ENCODE measurements at regions not wholly inside any gene's neighbourhood (a gene's known extent, or its start where the extent isn't known, plus 50 kb on each side); places are given as distances from the start of the nearest gene placed in this dataset.

DNA sequence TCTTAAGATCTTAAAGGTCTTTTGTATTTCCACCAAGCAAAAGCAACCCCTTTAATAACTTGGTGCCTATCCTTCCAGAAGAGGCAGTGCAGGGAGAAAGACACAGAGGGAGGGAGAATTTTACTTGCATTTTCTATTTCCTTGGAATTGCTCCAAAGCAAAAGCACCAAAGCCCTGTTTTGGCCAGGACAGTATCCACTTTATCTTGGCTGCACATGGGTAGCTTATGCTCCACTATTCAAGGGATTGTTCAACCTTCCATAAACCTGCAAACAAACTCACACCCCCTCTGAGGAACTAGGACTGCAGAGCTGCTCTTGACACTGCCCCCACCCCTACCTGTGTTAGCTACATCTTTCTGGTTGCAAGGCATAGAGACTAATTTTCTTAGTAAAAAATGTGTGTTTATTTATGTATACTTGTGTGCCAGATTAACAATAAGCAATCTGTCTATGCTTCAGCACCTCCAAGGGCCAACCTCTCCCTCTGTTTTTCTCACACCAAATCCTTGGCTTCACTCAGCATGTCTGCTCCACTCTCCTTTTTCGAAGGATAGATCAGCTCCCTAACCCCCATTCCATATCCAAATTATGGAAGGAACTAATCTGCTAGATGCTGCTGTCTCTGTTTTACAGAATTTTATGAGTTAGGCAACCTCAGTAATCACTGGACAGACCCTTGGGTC, 68.1 kb upstream of the KLF12 start:
- Histone ChIP-seq H3K4me1 (ENCODE audit: control insufficient read depth in 1 of 2, insufficient read depth in 2 of 2, low read depth in 1 of 2, low read length in 1 of 2) (peaks cover 0 to 21% of the 10 kb centered on the region in 2 experiments; a peak in 3 of 4 replicates), H3F3A (replicated peaks; ENCODE audit: insufficient read depth) (peaks cover 14% of the 10 kb centered on the region), H3K36me3 (replicated peaks in 1 of 2; ENCODE audit: control insufficient read depth in 1 of 2, insufficient read depth in 2 of 2, low read length in 1 of 2) (no peaks in the 10 kb centered on the region), H3K4me2 (no peak overlapping the region), H3K9me2 (no peaks in the 10 kb centered on the region), H3K27ac (ENCODE audit: low read depth in 2 of 2, low read length in 1 of 2) (no peak overlapping the region), H3K9me3 (no peaks in the 10 kb centered on the region), H4K20me1 (ENCODE audit: insufficient read depth) (no peaks in the 10 kb centered on the region), H3K27me3 (ENCODE audit: insufficient read depth) (no peaks in the 10 kb centered on the region), H3K4me3 (ENCODE audit: low read depth in 2 of 2, low read length in 1 of 2) (no peak overlapping the region), H2AFZ (ENCODE audit: low read depth) (no peak overlapping the region), H3K79me2 (ENCODE audit: insufficient read depth) (no peaks in the 10 kb centered on the region), H3K9ac (no peak overlapping the region)
- 71% methylated on average over 1 of the region's 1 CpG for WGBS (ENCODE audit: low lambda C conversion rate)
- CTCF ChIA-PET = interaction anchor here (1.6 kb wide), 1 partner anchor 15 kb away, joined by 4 read pairs; no protein-coding TSS in a partner anchor
- DNase-seq = no peak
- TF ChIP-seq EZH2phosphoT487 (IDR thresholded peaks at IDR 0.05; ENCODE audit: borderline replicate concordance, low read depth) (no peak), FOXJ3 (CRISPR knock-in tag; IDR thresholded peaks at IDR 0.05) (no peak)
- TF ChIP-seq, protein P1, sequence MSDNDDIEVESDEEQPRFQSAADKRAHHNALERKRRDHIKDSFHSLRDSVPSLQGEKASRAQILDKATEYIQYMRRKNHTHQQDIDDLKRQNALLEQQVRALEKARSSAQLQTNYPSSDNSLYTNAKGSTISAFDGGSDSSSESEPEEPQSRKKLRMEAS (IDR thresholded peaks at IDR 0.05; ENCODE audit: low read depth) = no peak
- POLR2A ChIA-PET = no interaction called here

DNA sequence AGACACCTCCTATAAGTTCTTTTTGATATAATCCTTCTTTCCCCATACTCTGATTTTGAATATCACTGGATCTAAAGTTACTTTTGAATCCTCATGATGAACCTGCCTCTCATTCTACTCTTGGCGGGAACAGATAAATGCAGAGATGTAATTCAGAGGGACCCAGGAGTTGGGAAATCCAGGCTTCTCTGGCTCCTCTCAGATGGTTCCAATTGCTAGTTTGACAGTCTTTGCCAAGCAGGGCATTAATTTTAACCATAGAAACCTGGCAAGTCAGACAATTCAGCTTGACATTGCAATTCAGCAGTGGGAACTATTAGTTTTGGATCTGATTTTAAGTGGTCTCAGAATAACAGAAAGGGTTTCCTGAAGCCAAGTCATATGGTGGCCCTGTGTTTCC, 67.3 kb upstream of the KLF12 start:
- H3K4me1 ChIP-seq (ENCODE audit: control insufficient read depth in 1 of 2, insufficient read depth in 2 of 2, low read depth in 1 of 2, low read length in 1 of 2) = peaks cover 0 to 17% of the 10 kb centered on the region in 2 experiments; a peak in 3 of 4 replicates

More for the DNA sequence above, 67.3 kb upstream of the KLF12 start:
- ChIA-PET POLR2A (no interaction called here), CTCF (no interaction called here)
- H3F3A ChIP-seq (replicated peaks; ENCODE audit: insufficient read depth) = peaks cover 11% of the 10 kb centered on the region
- no peaks in the 10 kb centered on the region for H3K9me3 ChIP-seq
- H3K4me2 ChIP-seq = no peak overlapping the region
- no peak overlapping the region for H2AFZ ChIP-seq (ENCODE audit: low read depth)
- H3K4me3 ChIP-seq (ENCODE audit: low read depth in 2 of 2, low read length in 1 of 2) = no peak overlapping the region
- no peak overlapping the region for H3K27ac ChIP-seq (ENCODE audit: low read depth in 2 of 2, low read length in 1 of 2)
- H3K36me3 ChIP-seq (replicated peaks in 1 of 2; ENCODE audit: control insufficient read depth in 1 of 2, insufficient read depth in 2 of 2, low read length in 1 of 2) = no peaks in the 10 kb centered on the region
- no peaks in the 10 kb centered on the region for H3K79me2 ChIP-seq (ENCODE audit: insufficient read depth)
- DNase-seq = no peak
- TF ChIP-seq SMC3 (IDR thresholded peaks at IDR 0.05; ENCODE audit: low read depth, low read length) (no peak), GABPA (IDR thresholded peaks at IDR 0.05; ENCODE audit: low read depth) (no peak), RXRA (IDR thresholded peaks at IDR 0.05; ENCODE audit: borderline replicate concordance, low read depth) (no peak), NFIC (IDR thresholded peaks at IDR 0.05; ENCODE audit: borderline replicate concordance) (no peak), TCF12 (IDR thresholded peaks at IDR 0.05) (no peak), MEF2A (IDR thresholded peaks at IDR 0.05; ENCODE audit: borderline replicate concordance, low read depth) (no peak), EZH2phosphoT487 (IDR thresholded peaks at IDR 0.05; ENCODE audit: borderline replicate concordance, low read depth) (no peak), NRF1 (IDR thresholded peaks at IDR 0.05; ENCODE audit: low read depth, low read length) (no peak), CHD2 (IDR thresholded peaks at IDR 0.05; ENCODE audit: low read length, partially characterized antibody) (no peak), RCOR1 (IDR thresholded peaks at IDR 0.05; ENCODE audit: low read length) (no peak), RAD21 (IDR thresholded peaks at IDR 0.05; ENCODE audit: low read length) (no peak), RFX5 (IDR thresholded peaks at IDR 0.05; ENCODE audit: low read length) (no peak), POLR2AphosphoS5 (IDR thresholded peaks at IDR 0.05; ENCODE audit: low read depth, low read length) (no peak)
- TF ChIP-seq, protein P1 (IDR thresholded peaks at IDR 0.05; ENCODE audit: low read depth) = no peak
- TF ChIP-seq, protein P2, sequence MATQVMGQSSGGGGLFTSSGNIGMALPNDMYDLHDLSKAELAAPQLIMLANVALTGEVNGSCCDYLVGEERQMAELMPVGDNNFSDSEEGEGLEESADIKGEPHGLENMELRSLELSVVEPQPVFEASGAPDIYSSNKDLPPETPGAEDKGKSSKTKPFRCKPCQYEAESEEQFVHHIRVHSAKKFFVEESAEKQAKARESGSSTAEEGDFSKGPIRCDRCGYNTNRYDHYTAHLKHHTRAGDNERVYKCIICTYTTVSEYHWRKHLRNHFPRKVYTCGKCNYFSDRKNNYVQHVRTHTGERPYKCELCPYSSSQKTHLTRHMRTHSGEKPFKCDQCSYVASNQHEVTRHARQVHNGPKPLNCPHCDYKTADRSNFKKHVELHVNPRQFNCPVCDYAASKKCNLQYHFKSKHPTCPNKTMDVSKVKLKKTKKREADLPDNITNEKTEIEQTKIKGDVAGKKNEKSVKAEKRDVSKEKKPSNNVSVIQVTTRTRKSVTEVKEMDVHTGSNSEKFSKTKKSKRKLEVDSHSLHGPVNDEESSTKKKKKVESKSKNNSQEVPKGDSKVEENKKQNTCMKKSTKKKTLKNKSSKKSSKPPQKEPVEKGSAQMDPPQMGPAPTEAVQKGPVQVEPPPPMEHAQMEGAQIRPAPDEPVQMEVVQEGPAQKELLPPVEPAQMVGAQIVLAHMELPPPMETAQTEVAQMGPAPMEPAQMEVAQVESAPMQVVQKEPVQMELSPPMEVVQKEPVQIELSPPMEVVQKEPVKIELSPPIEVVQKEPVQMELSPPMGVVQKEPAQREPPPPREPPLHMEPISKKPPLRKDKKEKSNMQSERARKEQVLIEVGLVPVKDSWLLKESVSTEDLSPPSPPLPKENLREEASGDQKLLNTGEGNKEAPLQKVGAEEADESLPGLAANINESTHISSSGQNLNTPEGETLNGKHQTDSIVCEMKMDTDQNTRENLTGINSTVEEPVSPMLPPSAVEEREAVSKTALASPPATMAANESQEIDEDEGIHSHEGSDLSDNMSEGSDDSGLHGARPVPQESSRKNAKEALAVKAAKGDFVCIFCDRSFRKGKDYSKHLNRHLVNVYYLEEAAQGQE (IDR thresholded peaks at IDR 0.05; ENCODE audit: low read depth, low read length) = no peak
- no peaks in the 10 kb centered on the region for H3K9me2 ChIP-seq
- H3K27me3 ChIP-seq (ENCODE audit: insufficient read depth) = no peaks in the 10 kb centered on the region
- no peak overlapping the region for H3K9ac ChIP-seq
- no peaks in the 10 kb centered on the region for H4K20me1 ChIP-seq (ENCODE audit: insufficient read depth)
- 96% methylated on average over 1 of the region's 1 CpG for WGBS (ENCODE audit: low lambda C conversion rate)
